Caki2 (cell line): ENCODE measurements at regions not wholly inside any gene's neighbourhood (a gene's known extent, or its start where the extent isn't known, plus 50 kb on each side); places are given as distances from the start of the nearest gene placed in this dataset.
"Not testable (repeated sequence)": the region's sequence is repeated elsewhere in the genome, so short reads cannot be mapped to it uniquely, and the experiment has no call there.

Experiments
- DNase-seq: peaks from one replicate; pipeline ENCODE4 v3.0.0-alpha.2; 2015; ENCODE audit warnings: low read depth
- in situ Hi-C: cut with HindIII; loops from 2 replicates; pipeline ENCODE4 v1.10.0; 2016; ENCODE audit warnings: low sequenced_read_pairs, low pct_unique_long_range_greater_than_20kb, mixed read lengths

- in situ Hi-C loops, DNase-seq: not testable (repeated sequence)
Observed at GRCh38 chr7:35853194-35853593, 52.3 kb downstream of the SEPTIN7 start.

- DNase-seq: no peak
- in situ Hi-C loops: no loop called here
Observed at GRCh38 chr7:35854311-35854710, 53.5 kb downstream of the SEPTIN7 start.

DNA sequence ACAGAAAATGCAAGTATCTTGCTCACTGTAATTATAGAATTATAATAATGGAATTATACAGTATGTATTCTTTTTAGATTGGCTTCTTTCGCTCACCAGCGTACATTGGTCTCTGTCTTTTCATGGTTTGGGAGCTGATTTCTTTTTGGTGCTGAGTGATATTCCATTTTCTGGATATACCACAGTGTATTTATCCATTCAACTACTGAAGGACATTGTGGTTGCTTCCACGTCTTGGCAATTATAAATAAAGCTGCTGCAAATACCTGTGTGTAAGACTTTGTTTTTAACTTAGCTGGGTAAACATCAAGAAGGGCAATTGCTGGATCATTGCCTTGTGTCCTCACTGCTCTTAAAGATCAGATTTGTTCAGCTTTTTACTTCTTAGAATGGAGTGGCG is 55.3 kb downstream of the SEPTIN7 start:
- DNase-seq: no peak
- in situ Hi-C loops: no loop called here

GRCh38 chr7:35860664-35861063 is 59.8 kb downstream of the SEPTIN7 start:
- in situ Hi-C loops: no loop called here
- no peak for DNase-seq

DNA sequence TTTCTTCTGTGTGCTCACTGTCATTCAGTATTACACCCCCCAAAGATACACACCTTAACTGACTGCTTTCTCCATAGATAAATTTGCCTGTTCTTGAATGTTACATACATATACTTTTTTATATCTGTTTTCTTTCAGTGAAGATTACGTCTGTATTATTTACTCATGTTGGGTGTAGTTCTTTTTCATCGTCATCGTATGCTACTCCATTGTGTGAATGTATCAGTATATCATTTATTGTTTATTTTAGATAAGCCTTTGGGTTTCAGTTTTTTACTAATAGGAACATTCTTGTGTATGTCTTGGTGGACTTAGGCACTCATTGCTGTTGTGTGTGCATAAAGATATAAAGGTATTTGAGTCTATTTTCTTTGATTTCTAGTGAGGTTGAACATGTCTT is 64.4 kb downstream of the SEPTIN7 start:
- in situ Hi-C loops: no loop called here
- DNase-seq: no peak

- DNase-seq: no peak
- in situ Hi-C loops: no loop called here
Observed at GRCh38 chr7:35866186-35866585, 65.3 kb downstream of the SEPTIN7 start.

- in situ Hi-C loops, DNase-seq: not testable (repeated sequence)
Observed at GRCh38 chr7:35869117-35869516, 68.3 kb downstream of the SEPTIN7 start.

DNA sequence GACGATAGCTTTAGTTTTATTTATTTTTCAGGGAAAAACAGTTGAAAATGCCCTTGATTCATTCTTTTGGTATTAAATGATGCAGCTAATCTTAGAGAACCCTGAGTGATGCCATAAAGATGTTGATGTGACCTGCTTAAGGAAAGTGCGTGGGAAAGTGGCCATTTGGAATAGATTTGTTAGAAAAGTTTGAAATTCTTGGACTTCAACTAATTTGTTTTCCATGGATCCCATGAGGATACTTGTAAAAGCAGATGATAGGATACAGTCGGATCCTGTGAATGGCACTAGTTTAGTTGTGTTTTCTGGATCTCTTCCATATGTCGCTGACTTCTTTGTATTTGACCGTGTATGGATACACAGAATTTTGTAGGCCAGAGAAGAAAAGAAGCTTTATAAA is 69.0 kb downstream of the SEPTIN7 start:
- in situ Hi-C loops: no loop called here
- DNase-seq: no peak

- no peak for DNase-seq
- in situ Hi-C loops: no loop called here
Observed at GRCh38 chr7:35871856-35872255, 71.0 kb downstream of the SEPTIN7 start.

DNA sequence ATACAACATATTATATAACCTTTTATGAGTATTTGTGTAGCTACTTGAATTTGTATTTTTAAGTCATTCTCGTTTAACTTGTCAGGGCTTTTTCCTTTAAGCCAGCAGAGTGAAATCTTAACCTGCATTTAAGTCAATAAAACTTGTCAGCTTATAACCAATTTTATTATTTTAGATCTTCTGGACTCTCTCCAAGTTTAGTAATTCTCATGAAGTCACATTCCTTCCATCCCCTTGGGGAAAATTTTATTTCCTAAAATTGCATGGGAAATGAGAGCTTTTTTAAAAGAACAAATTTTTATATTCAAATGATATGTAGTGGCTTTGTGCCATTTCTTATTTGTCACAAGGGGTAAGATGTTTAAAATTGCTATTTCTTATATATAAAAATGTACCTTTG is 74.0 kb downstream of the SEPTIN7 start:
- in situ Hi-C loops: no loop called here
- DNase-seq: no peak

DNA sequence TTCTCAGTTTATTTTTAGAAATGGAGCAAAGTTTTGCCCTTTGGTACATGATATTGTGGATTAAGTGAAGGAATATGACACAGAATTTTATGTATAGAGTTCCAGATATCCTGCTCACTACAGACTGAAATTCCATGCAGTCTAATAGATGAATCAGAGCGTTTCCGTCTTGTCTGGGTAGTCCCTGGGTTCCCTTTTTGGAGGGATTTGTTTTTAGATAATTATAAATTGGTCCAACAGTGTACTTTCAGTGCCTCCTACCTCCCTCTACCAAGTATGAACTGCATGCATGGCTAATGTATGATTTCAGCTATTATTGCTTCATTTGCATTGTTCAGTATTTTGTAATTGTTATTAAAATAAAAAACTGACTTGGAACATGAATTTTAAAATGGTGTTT is 74.4 kb downstream of the SEPTIN7 start:
- no peak for DNase-seq
- in situ Hi-C loops: no loop called here

DNA sequence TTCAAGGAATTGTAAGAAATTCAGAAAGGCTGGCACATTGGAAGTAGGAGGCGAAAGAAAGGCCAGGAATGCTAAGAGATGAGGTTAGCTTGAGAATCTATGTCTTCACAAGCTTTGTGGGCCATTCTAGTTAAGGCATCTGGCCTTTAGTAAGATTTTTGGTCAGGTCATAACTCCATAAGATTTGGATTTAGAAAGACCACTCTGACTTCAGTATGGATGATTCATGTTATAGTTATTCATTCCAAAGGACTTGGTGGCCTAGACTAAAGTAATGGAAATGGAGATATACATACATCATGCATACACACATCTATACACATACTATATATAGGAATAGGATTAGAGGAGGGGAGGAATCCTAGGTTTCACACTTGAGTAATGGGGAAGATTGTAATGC is 77.5 kb downstream of the SEPTIN7 start:
- no peak for DNase-seq
- in situ Hi-C loops: no loop called here

- DNase-seq: not testable (repeated sequence)
Observed at GRCh38 chr7:35887430-35887829, 86.6 kb downstream of the SEPTIN7 start.

DNA sequence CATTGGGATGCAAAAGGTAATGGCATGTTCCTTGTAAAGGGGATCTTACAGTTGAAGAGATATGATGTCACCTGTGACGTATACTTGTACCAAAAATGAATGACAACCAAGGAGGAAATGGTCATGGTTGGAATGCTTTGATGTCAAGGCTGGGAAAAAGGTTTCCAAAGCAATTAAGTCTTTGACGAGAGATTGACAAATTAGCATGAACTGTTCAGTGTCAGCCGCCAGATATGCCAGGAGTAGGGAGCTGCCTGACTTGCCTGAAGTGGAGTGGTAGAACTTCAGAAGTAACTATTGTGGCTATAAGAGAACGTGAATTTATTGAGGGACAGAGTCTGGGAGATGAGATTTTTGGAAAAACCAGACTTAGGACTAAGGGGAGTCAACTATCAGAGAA is 88.1 kb downstream of the SEPTIN7 start:
- no peak for DNase-seq
- in situ Hi-C loops: no loop called here

More at GRCh38 chr7:35887430-35887829, 86.6 kb downstream of the SEPTIN7 start:
- in situ Hi-C loops: not testable (repeated sequence)

GRCh38 chr7:35889870-35890269 is 89.0 kb downstream of the SEPTIN7 start:
- in situ Hi-C loops: no loop called here

GRCh38 chr7:35891004-35891830 is 90.4 kb downstream of the SEPTIN7 start:
- no peak for DNase-seq
- in situ Hi-C loops: no loop called here

More at GRCh38 chr7:35889870-35890269, 89.0 kb downstream of the SEPTIN7 start:
- DNase-seq: no peak

GRCh38 chr7:35893649-35894048 is 92.8 kb downstream of the SEPTIN7 start:
- in situ Hi-C loops: no loop called here

GRCh38 chr7:35894721-35895120 is 93.9 kb downstream of the SEPTIN7 start:
- in situ Hi-C loops: no loop called here
- DNase-seq: no peak

More at GRCh38 chr7:35893649-35894048, 92.8 kb downstream of the SEPTIN7 start:
- DNase-seq: no peak

GRCh38 chr7:35900651-35901050 is 99.8 kb downstream of the SEPTIN7 start:
- in situ Hi-C loops: no loop called here
- no peak for DNase-seq

DNA sequence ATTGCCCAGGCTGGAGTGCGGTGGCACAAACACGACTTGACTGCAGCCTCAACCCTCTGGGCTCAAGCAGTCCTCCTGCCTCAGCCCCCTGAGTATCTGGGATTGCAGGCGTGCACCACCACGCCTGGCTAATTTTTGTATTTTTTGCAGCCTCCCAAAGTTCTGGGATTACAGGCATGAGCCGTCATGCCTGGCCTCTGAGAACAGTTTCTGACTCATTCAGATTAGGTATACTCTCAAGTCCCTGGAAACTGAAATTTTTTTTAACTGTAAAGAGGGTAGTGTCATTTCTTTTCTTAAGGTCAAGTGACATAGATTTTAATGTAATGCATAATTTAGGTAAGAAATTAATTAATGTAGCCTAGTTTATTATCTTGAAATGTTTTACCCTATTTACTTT is 104.7 kb downstream of the SEPTIN7 start:
- in situ Hi-C loops: no loop called here
- DNase-seq: peak; percentile 22
